NT2/D1 (cell line): ENCODE measurements at regions not wholly inside any gene's neighbourhood (a gene's known extent, or its start where the extent isn't known, plus 50 kb on each side); places are given as distances from the start of the nearest gene placed in this dataset.
"Not testable (repeated sequence)": the region's sequence is repeated elsewhere in the genome, so short reads cannot be mapped to it uniquely, and the experiment has no call there.

Experiments used
- DNase-seq: peaks from one replicate; pipeline ENCODE4 v3.0.0-alpha.2; 2011; ENCODE audit warnings: low read depth, low spot score
- H3K27me3 ChIP-seq: 2 replicates; pipeline ENCODE4 v1.6.0; 2011; ENCODE audit warnings: mild to moderate bottlenecking; ENCODE audit not compliant: insufficient read length, insufficient read depth
- H3K36me3 ChIP-seq: 2 replicates; pipeline ENCODE4 v1.6.1; 2011; ENCODE audit warnings: mild to moderate bottlenecking, low read length, mixed read lengths; ENCODE audit not compliant: insufficient read depth, insufficient read length
- H3K4me1 ChIP-seq: 2 replicates; pipeline ENCODE4 v1.5.1; 2011; ENCODE audit not compliant: insufficient read depth, insufficient read length
- H3K4me3 ChIP-seq: 2 replicates; pipeline ENCODE4 v1.5.1; 2011; ENCODE audit warnings: low read depth; ENCODE audit not compliant: insufficient read length
- H3K9ac ChIP-seq: 2 replicates; pipeline ENCODE4 v1.6.0; 2011; ENCODE audit warnings: low read depth; ENCODE audit not compliant: insufficient read length
- H3K9me3 ChIP-seq: 2 replicates; pipeline ENCODE4 v1.5.1; 2011; ENCODE audit warnings: mild to moderate bottlenecking, low read length; ENCODE audit not compliant: insufficient read depth
- SUZ12 ChIP-seq: IDR thresholded peaks from 2 replicates; pipeline ENCODE4 v1.6.1; 2011; ENCODE audit not compliant: insufficient read length, insufficient read depth; ENCODE audit errors: extremely low read depth
- YY1 ChIP-seq: IDR thresholded peaks from 2 replicates; pipeline ENCODE4 v1.6.1; 2011; ENCODE audit not compliant: insufficient read length, insufficient read depth
- ZNF274 ChIP-seq: IDR thresholded peaks from 2 replicates; pipeline ENCODE4 v1.6.1; 2011; ENCODE audit warnings: mild to moderate bottlenecking, low read depth, low read length

- no peak for DNase-seq
- TF ChIP-seq YY1 = no peak
- TF ChIP-seq SUZ12 = no peak
- no peak for TF ChIP-seq ZNF274
- no peaks in the 10 kb centered on the region for H3K36me3 ChIP-seq
- no peaks in the 10 kb centered on the region for H3K27me3 ChIP-seq
- no peak overlapping the region for H3K4me3 ChIP-seq
- no peaks in the 10 kb centered on the region for H3K4me1 ChIP-seq
- no peaks in the 10 kb centered on the region for H3K9me3 ChIP-seq
- no peak overlapping the region for H3K9ac ChIP-seq
Measured at GRCh38 chr5:128858995-128859394, 106.3 kb upstream of the SLC27A6 start.

GRCh38 chr5:128861155-128861554, 104.1 kb upstream of the SLC27A6 start:
- not testable (repeated sequence) for H3K4me3 ChIP-seq, H3K9ac ChIP-seq, DNase-seq, H3K9me3 ChIP-seq, H3K4me1 ChIP-seq, H3K36me3 ChIP-seq, H3K27me3 ChIP-seq

- H3K4me1 ChIP-seq = no peaks in the 10 kb centered on the region
- TF ChIP-seq SUZ12 (no peak), YY1 (no peak), ZNF274 (no peak)
- no peaks in the 10 kb centered on the region for H3K9me3 ChIP-seq
- H3K27me3 ChIP-seq = no peaks in the 10 kb centered on the region
- no peak for DNase-seq
- H3K4me3 ChIP-seq = no peak overlapping the region
- H3K36me3 ChIP-seq = no peaks in the 10 kb centered on the region
- no peak overlapping the region for H3K9ac ChIP-seq
Measured at GRCh38 chr5:128869970-128870369, 95.3 kb upstream of the SLC27A6 start.

- TF ChIP-seq SUZ12 = no peak
- no peak for TF ChIP-seq YY1
- TF ChIP-seq ZNF274 = no peak
- Histone ChIP-seq H3K27me3 (no peaks in the 10 kb centered on the region), H3K9me3 (no peaks in the 10 kb centered on the region), H3K36me3 (no peaks in the 10 kb centered on the region), H3K9ac (no peak overlapping the region), H3K4me1 (no peaks in the 10 kb centered on the region), H3K4me3 (no peak overlapping the region)
- DNase-seq = no peak
Measured at GRCh38 chr5:128870373-128870772, 94.9 kb upstream of the SLC27A6 start.

- Histone ChIP-seq H3K27me3 (no peaks in the 10 kb centered on the region), H3K36me3 (no peaks in the 10 kb centered on the region), H3K9me3 (no peaks in the 10 kb centered on the region), H3K4me3 (no peak overlapping the region), H3K4me1 (no peaks in the 10 kb centered on the region), H3K9ac (no peak overlapping the region)
- TF ChIP-seq ZNF274 = no peak
- TF ChIP-seq YY1 = no peak
- no peak for TF ChIP-seq SUZ12
- DNase-seq = no peak
Measured at GRCh38 chr5:128870923-128871322, 94.4 kb upstream of the SLC27A6 start.

- no peak for DNase-seq
- Histone ChIP-seq H3K9ac (no peak overlapping the region), H3K4me1 (no peaks in the 10 kb centered on the region), H3K36me3 (no peaks in the 10 kb centered on the region), H3K9me3 (no peaks in the 10 kb centered on the region), H3K27me3 (no peaks in the 10 kb centered on the region), H3K4me3 (no peak overlapping the region)
- TF ChIP-seq YY1 (no peak), ZNF274 (no peak), SUZ12 (no peak)
Measured at GRCh38 chr5:128876569-128877382, 88.5 kb upstream of the SLC27A6 start.

- Histone ChIP-seq H3K4me1 (no peaks in the 10 kb centered on the region), H3K9me3 (no peaks in the 10 kb centered on the region), H3K4me3 (no peak overlapping the region), H3K27me3 (no peaks in the 10 kb centered on the region), H3K9ac (no peak overlapping the region), H3K36me3 (no peaks in the 10 kb centered on the region)
- TF ChIP-seq SUZ12 (no peak), ZNF274 (no peak), YY1 (no peak)
- no peak for DNase-seq
Measured at GRCh38 chr5:128877476-128877875, 87.8 kb upstream of the SLC27A6 start.

- Histone ChIP-seq H3K27me3 (no peaks in the 10 kb centered on the region), H3K4me3 (no peak overlapping the region), H3K36me3 (no peaks in the 10 kb centered on the region), H3K4me1 (no peaks in the 10 kb centered on the region), H3K9ac (no peak overlapping the region), H3K9me3 (no peaks in the 10 kb centered on the region)
- TF ChIP-seq ZNF274 (no peak), YY1 (no peak), SUZ12 (no peak)
- DNase-seq = no peak
Measured at GRCh38 chr5:128881502-128882018, 83.7 kb upstream of the SLC27A6 start.
